ENCODE measurements at regions not wholly inside any gene's neighbourhood (a gene's known extent, or its start where the extent isn't known, plus 50 kb on each side); places are given as distances from the start of the nearest gene placed in this dataset.

DNA sequence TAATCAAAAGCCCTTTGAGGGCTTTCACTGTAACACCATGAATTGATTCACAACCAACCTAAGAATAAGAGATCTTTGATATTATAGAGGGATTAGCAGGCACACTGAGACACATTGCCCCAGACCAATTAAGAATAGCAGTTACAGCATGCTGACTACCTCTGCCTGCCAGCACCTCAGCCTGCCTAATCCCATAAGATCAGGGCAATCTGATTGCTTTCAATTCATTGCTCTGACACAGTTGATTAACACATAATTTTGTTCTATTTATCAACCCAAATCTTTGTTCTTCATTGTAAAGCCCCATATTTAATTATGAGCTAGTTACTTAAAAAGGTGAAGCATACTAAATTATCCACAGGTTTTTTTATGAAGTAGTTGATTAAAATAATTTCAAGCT lies 548.8 kb upstream of the ZP4 start:
- TF ChIP-seq CTCF (IDR thresholded peaks at IDR 0.05) (no peak), ZFX (IDR thresholded peaks at IDR 0.05; ENCODE audit: borderline replicate concordance) (no peak)

All from 22Rv1 (cell line).